ENCODE measurements at regions not wholly inside any gene's neighbourhood (a gene's known extent, or its start where the extent isn't known, plus 50 kb on each side); places are given as distances from the start of the nearest gene placed in this dataset.

- Mint-ChIP-seq H3K36me3 (ENCODE audit: low read depth) (no peaks in the 10 kb centered on the region), H3K4me1 (no peaks in the 10 kb centered on the region), H3K27ac (no peak overlapping the region), H3K9me3 (no peaks in the 10 kb centered on the region), H3K27me3 (ENCODE audit: low read depth) (no peaks in the 10 kb centered on the region), H3K4me3 (no peak overlapping the region)
- no peak for TF ChIP-seq CTCF (IDR thresholded peaks at IDR 0.05; ENCODE audit: unreplicated experiment in 3 of 3)
Observed at GRCh38 chr11:11743216-11743615, 98.6 kb upstream of the USP47 start.

- no peaks in the 10 kb centered on the region for H3K9me3 Mint-ChIP-seq
Observed at GRCh38 chr11:11742486-11742885, 99.3 kb upstream of the USP47 start.

GRCh38 chr11:11740836-11741235 lies 100.9 kb upstream of the USP47 start:
- no peak overlapping the region for H3K4me3 Mint-ChIP-seq
- H3K27me3 Mint-ChIP-seq (ENCODE audit: low read depth): no peaks in the 10 kb centered on the region
- no peaks in the 10 kb centered on the region for H3K36me3 Mint-ChIP-seq (ENCODE audit: low read depth)
- H3K4me1 Mint-ChIP-seq: no peaks in the 10 kb centered on the region
- H3K27ac Mint-ChIP-seq: no peak overlapping the region
- H3K9me3 Mint-ChIP-seq: no peaks in the 10 kb centered on the region
- no peak for TF ChIP-seq CTCF (IDR thresholded peaks at IDR 0.05; ENCODE audit: unreplicated experiment in 3 of 3)

More at GRCh38 chr11:11742486-11742885, 99.3 kb upstream of the USP47 start:
- Mint-ChIP-seq H3K36me3 (ENCODE audit: low read depth) (no peaks in the 10 kb centered on the region), H3K4me3 (no peak overlapping the region), H3K27ac (no peak overlapping the region), H3K4me1 (no peaks in the 10 kb centered on the region), H3K27me3 (ENCODE audit: low read depth) (no peaks in the 10 kb centered on the region)
- TF ChIP-seq CTCF (IDR thresholded peaks at IDR 0.05; ENCODE audit: unreplicated experiment in 3 of 3): no peak

- H3K9me3 Mint-ChIP-seq: no peaks in the 10 kb centered on the region
- H3K36me3 Mint-ChIP-seq (ENCODE audit: low read depth): no peaks in the 10 kb centered on the region
- no peaks in the 10 kb centered on the region for H3K4me1 Mint-ChIP-seq
- no peak overlapping the region for H3K4me3 Mint-ChIP-seq
- TF ChIP-seq CTCF (IDR thresholded peaks at IDR 0.05; ENCODE audit: unreplicated experiment in 3 of 3): no peak
- H3K27me3 Mint-ChIP-seq (ENCODE audit: low read depth): no peaks in the 10 kb centered on the region
- H3K27ac Mint-ChIP-seq: no peak overlapping the region
Observed at GRCh38 chr11:11740073-11740702, 101.6 kb upstream of the USP47 start.

GRCh38 chr11:11738370-11738769 lies 103.4 kb upstream of the USP47 start:
- Mint-ChIP-seq H3K4me3 (no peak overlapping the region), H3K9me3 (no peaks in the 10 kb centered on the region), H3K4me1 (no peaks in the 10 kb centered on the region), H3K36me3 (ENCODE audit: low read depth) (no peaks in the 10 kb centered on the region), H3K27ac (no peak overlapping the region), H3K27me3 (ENCODE audit: low read depth) (peaks cover under 1% of the 10 kb centered on the region)
- no peak for TF ChIP-seq CTCF (IDR thresholded peaks at IDR 0.05; ENCODE audit: unreplicated experiment in 3 of 3)

- Mint-ChIP-seq H3K27me3 (ENCODE audit: low read depth) (peaks cover 5% of the 10 kb centered on the region), H3K36me3 (ENCODE audit: low read depth) (no peaks in the 10 kb centered on the region), H3K4me1 (no peaks in the 10 kb centered on the region), H3K4me3 (no peak overlapping the region), H3K27ac (no peak overlapping the region), H3K9me3 (peaks cover 6% of the 10 kb centered on the region)
- no peak for TF ChIP-seq CTCF (IDR thresholded peaks at IDR 0.05; ENCODE audit: unreplicated experiment in 3 of 3)
Observed at GRCh38 chr11:11735586-11735985, 106.2 kb upstream of the USP47 start.

Data from nephron (organoid).